BE2C (cell line): ENCODE measurements at regions not wholly inside any gene's neighbourhood (a gene's known extent, or its start where the extent isn't known, plus 50 kb on each side); places are given as distances from the start of the nearest gene placed in this dataset.

Experiments
- DNase-seq: peaks from one replicate; pipeline ENCODE4 v3.0.0-alpha.2; 2020
- H3K27me3 ChIP-seq: fragments of 250-450 bp; sonication (Bioruptor Pico); 2 replicates; pipeline ENCODE4 v1.5.1; 2020; ENCODE audit warnings: mild to moderate bottlenecking
- H3K36me3 ChIP-seq: fragments of 250-450 bp; sonication (Bioruptor Pico); 2 replicates; pipeline ENCODE4 v1.5.1; 2020; ENCODE audit warnings: mild to moderate bottlenecking
- H3K4me1 ChIP-seq: fragments of 250-450 bp; sonication (Bioruptor Pico); 2 replicates; pipeline ENCODE4 v1.5.1; 2020
- H3K4me3 ChIP-seq: 2 replicates; pipeline ENCODE4 v1.5.1; 2011; ENCODE audit warnings: low read depth, low read length
- H3K9me3 ChIP-seq: fragments of 250-450 bp; sonication (Bioruptor Pico); 2 replicates; pipeline ENCODE4 v1.5.1; 2020
- CTCF ChIP-seq: IDR thresholded peaks from 2 replicates; pipeline ENCODE4 v1.5.1; 2012; ENCODE audit warnings: mild to moderate bottlenecking, low read depth, low read length

DNA sequence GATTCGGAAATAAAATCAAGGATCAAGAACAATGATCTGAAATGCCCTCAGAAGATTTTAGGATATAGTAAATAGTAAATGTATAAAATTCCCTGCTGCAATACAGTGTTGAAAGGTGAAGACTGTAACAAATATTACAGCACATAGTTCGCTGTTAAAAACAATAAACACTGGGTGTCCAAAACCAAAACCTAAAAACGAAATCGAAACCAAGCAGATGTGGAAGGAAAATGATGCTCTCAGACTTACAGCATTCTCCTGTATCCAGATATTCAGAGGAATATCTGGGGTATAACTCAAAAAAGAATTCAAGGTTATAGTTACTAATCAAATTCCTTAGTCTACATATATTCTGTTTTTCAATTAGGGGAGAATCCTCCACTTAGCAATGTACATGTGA is 708.1 kb upstream of the PCDH15 start:
- no peak for DNase-seq
- Histone ChIP-seq H3K9me3 (no peaks in the 10 kb centered on the region), H3K4me1 (no peaks in the 10 kb centered on the region), H3K36me3 (no peaks in the 10 kb centered on the region), H3K27me3 (no peaks in the 10 kb centered on the region), H3K4me3 (no peak overlapping the region)
- TF ChIP-seq CTCF = no peak

DNA sequence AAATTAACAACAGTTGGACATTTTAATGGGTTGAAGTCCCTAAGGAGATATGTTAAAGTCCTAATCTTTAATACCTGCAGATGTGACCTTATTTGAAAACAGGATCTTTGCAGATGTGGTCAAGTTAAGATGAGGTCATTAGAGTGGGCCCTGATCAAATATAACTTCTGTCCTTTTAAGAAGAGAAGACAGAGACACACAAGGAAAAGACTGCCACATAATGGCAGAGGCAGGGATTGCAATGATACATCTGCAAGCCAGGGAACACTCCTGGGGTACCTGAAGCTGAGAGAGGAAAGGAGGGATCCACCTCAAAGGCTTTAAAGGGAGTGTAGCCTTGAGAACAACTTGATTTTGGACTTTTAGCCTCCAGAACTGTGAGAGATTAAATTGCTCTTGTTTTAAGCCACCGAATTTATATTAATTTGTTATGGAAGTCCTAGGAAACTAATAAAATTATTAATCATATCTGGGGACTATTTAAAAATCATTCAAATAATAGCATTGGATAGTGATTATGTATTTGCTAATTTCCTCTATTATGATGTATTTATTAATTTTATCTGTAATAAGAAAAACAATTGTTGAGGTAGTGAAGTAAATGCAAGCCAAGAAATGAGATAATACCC is 700.0 kb upstream of the PCDH15 start:
- TF ChIP-seq CTCF = peak; percentile 83

DNA sequence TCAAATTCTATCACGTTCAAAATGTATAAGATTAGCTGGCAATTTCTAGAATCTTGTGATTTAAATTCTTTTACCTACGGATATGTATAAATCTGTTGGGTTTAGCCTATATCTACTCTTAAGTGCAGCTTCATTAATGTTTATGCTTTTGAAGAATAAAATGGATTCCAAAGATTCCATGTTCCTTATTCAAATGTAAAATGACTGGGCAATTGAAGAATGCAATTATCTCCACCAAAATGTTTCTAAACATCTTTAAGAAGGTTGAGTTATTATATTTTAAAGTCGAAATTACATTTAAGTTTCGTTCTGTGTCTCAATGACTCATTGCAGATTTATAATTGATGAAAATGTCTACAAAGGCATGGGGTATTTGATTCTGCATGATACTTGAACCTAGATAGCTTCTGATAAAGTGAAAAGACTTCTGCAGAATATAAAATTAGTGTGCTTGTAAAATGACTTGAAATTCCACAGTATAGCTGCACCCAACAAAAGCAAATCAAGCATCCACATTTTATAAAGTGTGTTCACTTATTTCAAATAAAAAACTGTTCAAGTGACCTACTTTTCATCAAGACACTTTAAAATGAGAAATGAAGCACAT is 697.0 kb upstream of the PCDH15 start:
- Histone ChIP-seq H3K36me3 (no peaks in the 10 kb centered on the region), H3K4me3 (no peak overlapping the region), H3K4me1 (no peaks in the 10 kb centered on the region), H3K27me3 (no peaks in the 10 kb centered on the region), H3K9me3 (no peaks in the 10 kb centered on the region)
- no peak for TF ChIP-seq CTCF
- DNase-seq = no peak

More for the DNA sequence above, 700.0 kb upstream of the PCDH15 start:
- H3K4me1 ChIP-seq = no peaks in the 10 kb centered on the region
- no peaks in the 10 kb centered on the region for H3K27me3 ChIP-seq
- H3K9me3 ChIP-seq = no peaks in the 10 kb centered on the region
- no peaks in the 10 kb centered on the region for H3K36me3 ChIP-seq
- no peak overlapping the region for H3K4me3 ChIP-seq
- DNase-seq = peak; percentile 60

DNA sequence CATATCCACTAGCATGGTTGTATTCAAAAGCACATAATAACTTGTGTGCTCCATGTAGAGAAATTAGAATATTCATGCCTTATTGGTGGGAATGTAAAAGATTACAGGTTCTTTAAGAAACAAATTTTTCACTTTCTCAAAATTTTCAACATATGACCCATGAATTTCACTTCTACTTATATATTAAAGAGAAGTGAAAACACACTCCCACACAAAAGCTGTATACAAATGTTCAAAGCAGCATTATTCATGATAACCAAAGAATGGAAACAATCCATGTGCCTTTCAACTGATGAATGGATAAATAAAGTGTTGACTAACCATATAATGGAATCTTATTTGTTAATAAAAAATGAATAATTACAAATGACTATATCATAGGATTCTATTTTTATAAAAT is 694.5 kb upstream of the PCDH15 start:
- no peaks in the 10 kb centered on the region for H3K27me3 ChIP-seq
- DNase-seq = no peak
- TF ChIP-seq CTCF = no peak
- H3K36me3 ChIP-seq = no peaks in the 10 kb centered on the region
- H3K4me1 ChIP-seq = no peaks in the 10 kb centered on the region
- H3K9me3 ChIP-seq = no peaks in the 10 kb centered on the region
- no peak overlapping the region for H3K4me3 ChIP-seq

DNA sequence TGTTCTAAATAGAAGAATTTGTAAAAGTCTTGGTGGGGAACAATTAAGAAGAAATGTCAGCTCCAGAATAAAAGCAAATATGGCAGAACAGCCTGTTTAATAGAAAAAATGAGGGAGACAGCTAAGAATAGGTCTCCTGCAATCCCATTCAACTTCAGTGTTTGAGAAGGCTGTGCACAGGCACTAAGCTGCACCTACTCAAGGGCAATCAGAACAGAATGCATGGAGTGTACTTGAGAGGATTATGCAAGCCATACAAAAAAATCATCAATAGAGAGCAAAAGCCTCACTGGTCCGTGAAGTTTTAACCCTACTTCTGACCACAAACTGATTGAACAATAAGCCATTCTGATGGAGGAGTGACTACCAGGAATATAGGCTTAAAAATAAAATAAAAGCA is 690.7 kb upstream of the PCDH15 start:
- Histone ChIP-seq H3K9me3 (no peaks in the 10 kb centered on the region), H3K27me3 (no peaks in the 10 kb centered on the region), H3K4me1 (no peaks in the 10 kb centered on the region; the same call in 1 of the 2 replicates), H3K4me3 (no peak overlapping the region), H3K36me3 (no peaks in the 10 kb centered on the region)
- DNase-seq = no peak
- TF ChIP-seq CTCF = no peak

GRCh38 chr10:55485827-55486226 is 684.8 kb upstream of the PCDH15 start:
- Histone ChIP-seq H3K4me3 (no peak overlapping the region), H3K9me3 (no peaks in the 10 kb centered on the region), H3K27me3 (no peaks in the 10 kb centered on the region), H3K36me3 (no peaks in the 10 kb centered on the region), H3K4me1 (no peaks in the 10 kb centered on the region; the same call in 1 of the 2 replicates)
- TF ChIP-seq CTCF = no peak
- DNase-seq = no peak
